NCI-H2029 (cell line): ENCODE measurements at regions not wholly inside any gene's neighbourhood (a gene's known extent, or its start where the extent isn't known, plus 50 kb on each side); places are given as distances from the start of the nearest gene placed in this dataset.
"Not testable (repeated sequence)": the region's sequence is repeated elsewhere in the genome, so short reads cannot be mapped to it uniquely, and the experiment has no call there.

Source experiments
- DNase-seq: peaks from one replicate; lab custom pipeline; 2025; lab: John Stamatoyannopoulos, UW

- no peak for DNase-seq
Measured at GRCh38 chr13:78078168-78078567, 159.5 kb upstream of the EDNRB start.

DNA sequence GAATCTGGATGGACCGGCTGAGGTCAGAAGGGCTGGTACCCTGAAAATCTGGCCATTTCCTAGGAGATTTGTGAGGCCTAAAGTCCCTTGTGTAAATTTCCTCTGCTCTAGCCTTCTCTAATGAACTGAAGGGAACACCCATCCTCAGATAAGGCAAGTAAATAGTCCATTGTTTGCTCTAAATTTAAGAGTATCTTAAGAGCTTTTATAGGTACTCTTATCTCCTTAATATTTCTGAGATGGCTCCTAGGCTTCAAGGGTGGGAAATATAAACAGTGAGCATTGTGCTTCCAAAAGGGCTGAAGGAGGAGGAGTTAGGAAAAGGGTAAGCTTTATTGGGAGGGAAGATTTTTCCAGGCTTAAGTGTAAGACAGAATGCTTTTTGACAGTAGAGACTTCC is 148.7 kb upstream of the EDNRB start:
- DNase-seq = no peak

DNA sequence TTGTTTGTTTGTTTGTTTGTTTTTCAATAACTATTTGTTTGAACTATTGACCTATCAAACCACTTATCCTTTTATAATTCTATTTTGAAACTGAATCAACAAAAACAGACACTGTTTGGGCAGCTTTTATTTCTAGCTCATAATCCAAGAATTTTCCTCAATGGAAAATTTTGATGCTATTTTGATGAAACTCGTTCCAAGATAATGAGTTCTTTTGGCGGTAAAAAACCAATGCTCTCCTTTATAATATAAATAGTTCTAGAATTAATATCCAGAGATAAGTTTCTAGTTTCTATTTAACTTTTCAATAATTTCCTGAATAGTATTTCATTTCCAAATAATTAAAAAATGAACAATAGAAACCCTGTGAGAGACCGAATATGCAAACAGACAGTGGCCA is 146.5 kb upstream of the EDNRB start:
- DNase-seq = no peak

GRCh38 chr13:78061806-78062205 is 143.2 kb upstream of the EDNRB start:
- DNase-seq = no peak

- DNase-seq = no peak
Measured at GRCh38 chr13:78060966-78061365, 142.3 kb upstream of the EDNRB start.

DNA sequence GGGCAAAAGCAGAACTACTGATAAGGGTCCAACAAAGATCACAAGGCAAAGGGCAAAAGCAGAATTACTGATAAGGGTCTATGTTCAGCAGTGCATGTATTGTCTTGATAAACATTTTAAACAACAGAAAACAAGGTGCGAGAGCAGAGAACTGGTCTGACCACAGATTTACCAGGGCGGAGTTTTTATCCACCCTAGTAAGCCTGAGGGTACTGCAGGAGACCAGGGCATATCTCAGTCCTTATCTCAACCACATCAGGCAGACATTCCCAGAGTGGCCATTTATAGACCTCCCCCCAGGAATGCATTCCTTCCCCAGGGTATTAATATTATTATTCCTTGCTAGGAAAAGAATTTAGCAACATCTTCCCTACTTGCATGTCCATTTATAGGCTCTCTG is 138.2 kb upstream of the EDNRB start:
- not testable (repeated sequence) for DNase-seq

- no peak for DNase-seq
Measured at GRCh38 chr13:78054157-78054556, 135.5 kb upstream of the EDNRB start.

DNA sequence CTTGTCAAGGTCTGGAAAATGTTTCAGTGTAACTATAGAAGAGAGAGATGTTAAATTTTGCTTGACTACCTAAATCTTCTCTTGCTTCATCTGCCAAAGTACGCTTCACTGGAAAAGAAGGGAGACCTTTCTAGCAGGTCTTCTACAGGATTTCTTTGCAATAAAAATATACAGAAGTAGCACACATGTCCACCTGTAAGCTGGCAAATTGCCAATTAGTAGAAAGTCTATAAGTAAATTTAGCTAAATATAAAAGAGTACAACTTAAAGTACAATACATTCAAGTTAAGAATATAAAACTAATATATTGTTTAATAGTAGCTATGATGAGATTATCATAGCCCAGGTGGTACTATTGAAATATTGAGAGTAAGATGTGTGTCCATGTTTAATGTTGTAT is 128.5 kb upstream of the EDNRB start:
- DNase-seq = no peak

- no peak for DNase-seq
Measured at GRCh38 chr13:78046331-78046730, 127.7 kb upstream of the EDNRB start.

GRCh38 chr13:78045916-78046315 is 127.3 kb upstream of the EDNRB start:
- no peak for DNase-seq

DNA sequence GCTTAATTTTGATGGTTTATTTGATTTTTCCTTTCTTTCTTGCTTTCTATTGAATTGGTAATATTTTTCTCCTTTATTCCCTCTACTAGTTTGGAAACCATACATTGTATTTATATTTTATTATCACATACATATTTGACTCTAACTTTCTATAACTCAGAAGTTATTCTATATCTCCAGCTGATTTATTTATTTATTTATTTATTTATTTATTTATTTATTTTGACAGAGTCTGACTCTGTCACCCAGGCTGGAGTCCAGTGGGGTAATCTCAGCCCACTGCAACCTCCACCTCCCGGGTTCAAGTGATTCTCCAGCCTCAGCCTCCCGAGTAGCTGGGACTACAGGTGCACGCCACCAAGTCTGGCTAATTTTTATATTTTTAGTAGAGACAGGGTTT is 122.7 kb upstream of the EDNRB start:
- not testable (repeated sequence) for DNase-seq

DNA sequence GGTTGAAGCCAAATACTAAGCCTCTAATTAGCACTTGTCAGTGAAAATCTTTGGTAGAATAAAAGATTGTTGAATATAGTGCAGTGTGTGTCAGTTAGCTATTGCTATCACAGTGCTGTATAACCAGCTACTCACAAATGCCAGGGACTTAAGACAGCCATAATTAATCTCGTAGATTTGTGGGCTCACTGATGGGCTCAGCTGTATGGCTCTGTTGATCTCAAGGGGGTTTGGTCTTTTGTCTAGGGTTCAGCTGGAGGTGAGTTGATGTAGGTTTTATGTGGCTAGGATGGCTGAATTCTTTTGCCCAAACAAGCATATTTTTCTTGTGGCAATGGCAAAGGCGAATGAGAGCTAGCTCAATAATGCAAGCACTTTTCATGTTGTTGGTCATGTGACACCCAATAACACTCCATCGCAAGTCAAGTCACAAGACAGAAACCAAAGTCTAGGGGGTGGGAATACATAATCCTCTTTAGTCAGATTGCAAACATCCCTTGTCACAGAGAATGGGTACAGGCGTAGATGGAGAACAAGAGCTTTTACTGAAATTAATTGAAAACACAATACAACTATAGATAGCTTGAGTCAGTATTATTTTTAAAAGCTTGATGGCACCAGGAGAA is 121.7 kb upstream of the EDNRB start:
- no peak for DNase-seq

DNA sequence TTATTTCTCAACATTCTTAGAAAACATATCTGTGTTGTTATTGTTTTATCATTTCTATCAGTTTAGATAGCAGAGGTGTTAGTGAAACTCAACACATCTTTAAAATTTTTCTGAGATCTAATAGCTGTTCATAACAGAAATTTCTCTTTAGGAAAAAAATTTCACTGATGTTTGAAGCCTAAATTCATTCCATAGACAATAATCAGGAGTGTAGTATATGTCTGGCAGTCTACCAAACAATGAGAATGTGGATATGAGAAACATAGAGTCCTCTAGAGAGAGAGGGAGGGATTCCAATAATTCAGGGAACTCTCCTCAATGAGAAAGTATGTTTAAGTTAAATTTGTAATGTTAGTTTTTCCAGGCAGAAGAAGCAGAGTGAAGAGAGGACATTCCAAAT is 118.2 kb upstream of the EDNRB start:
- no peak for DNase-seq

DNA sequence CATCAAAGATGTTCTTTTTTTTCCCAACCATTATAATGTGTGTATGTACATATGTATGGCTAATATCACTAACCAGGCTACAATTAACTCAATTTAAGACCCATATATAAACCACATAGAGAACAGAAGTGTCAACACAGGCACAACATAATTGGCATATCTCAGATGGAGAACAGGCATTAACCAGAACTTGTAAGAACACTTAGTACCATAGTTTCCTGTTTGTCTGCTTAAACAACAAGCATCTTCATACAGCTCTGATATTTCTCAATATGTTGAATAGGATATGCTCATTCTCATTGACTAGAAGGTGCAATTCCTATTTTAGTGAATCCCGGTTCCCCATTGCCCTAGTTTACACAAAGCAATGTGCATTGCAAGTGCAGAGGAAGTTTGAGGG is 116.9 kb upstream of the EDNRB start:
- DNase-seq = no peak

- no peak for DNase-seq
Measured at GRCh38 chr13:78033509-78033908, 114.9 kb upstream of the EDNRB start.

DNA sequence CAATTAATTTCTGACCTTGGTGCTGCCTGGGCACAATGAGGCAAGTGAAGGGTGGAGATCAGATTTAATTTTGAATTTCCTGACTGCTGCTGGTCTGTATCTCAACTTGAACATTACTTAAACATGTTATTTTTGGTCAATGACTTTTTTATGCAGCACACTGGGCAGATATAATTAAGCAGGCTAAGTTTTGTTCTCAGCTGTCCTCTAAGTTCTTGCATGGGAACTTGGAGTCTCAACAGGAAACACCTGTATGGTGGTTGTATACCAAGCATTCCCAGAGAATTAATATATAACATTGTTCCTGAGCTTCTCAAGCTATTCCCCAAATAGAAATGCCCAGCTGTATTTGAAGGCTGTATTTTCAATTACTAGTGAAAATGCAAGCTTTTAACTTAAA is 113.5 kb upstream of the EDNRB start:
- no peak for DNase-seq

- no peak for DNase-seq
Measured at GRCh38 chr13:78030341-78030896, 111.8 kb upstream of the EDNRB start.

DNA sequence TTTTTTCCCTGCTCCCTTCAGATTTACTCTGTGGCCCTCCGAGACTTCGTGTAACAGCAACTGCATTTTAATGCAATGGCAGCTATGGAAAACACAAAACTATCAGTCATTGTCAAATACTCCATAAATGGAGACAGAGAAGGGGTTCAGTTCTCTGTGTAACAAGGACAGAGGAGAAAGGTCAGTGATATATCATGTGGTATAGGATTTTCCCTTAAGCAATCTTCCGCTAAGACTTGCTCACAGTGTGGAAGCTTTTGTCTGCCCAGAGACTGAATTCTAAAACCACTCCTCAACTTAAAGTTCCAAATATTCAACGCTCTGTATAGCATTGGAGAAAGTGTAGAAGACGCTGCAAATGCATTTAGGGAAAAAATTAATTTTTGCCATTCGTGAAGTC is 111.3 kb upstream of the EDNRB start:
- no peak for DNase-seq

- no peak for DNase-seq
Measured at GRCh38 chr13:78028960-78029359, 110.3 kb upstream of the EDNRB start.

GRCh38 chr13:78024996-78025395 is 106.4 kb upstream of the EDNRB start:
- DNase-seq = no peak

- DNase-seq = no peak
Measured at GRCh38 chr13:78022164-78022877, 103.7 kb upstream of the EDNRB start.

GRCh38 chr13:78020861-78021260 is 102.2 kb upstream of the EDNRB start:
- no peak for DNase-seq

DNA sequence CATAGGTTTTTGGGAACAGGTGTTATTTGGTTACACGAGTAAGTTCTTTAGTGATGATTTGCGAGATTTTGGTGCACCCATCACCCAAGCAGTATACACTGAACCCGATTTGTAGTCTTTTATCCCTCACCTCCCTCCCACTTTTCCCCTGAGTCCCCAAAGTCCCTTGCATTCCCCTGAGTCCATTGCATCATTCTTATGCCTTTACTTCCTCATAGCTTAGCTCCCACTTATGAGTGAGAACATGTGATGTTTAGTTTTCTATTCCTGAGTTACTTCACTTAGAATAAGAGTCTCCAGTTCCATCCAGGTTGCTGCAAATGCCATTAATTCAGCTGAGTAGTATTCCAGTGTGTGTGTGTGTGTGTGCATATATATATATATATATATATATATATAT is 97.2 kb upstream of the EDNRB start:
- no peak for DNase-seq

GRCh38 chr13:78012046-78012445 is 93.4 kb upstream of the EDNRB start:
- DNase-seq = no peak
